ENCODE measurements at regions not wholly inside any gene's neighbourhood (a gene's known extent, or its start where the extent isn't known, plus 50 kb on each side); places are given as distances from the start of the nearest gene placed in this dataset.

- DNase-seq (ENCODE audit: low read depth in 1 of 2, low spot score in 1 of 2): no peak
- Histone ChIP-seq H3K27ac (replicated peaks) (no peak overlapping the region), H3K4me3 (replicated peaks; ENCODE audit: insufficient read depth, low read length) (no peak overlapping the region), H3K27me3 (ENCODE audit: insufficient read depth, poor library complexity, severe bottlenecking) (peaks cover 4% of the 10 kb centered on the region)
- no peak for TF ChIP-seq POLR2AphosphoS5 (IDR thresholded peaks at IDR 0.05; ENCODE audit: low read depth)
These were observed 175.7 kb downstream of the DHX15 start for GRCh38 chr4:24408640-24409039.

GRCh38 chr4:24405926-24406325 is 178.4 kb downstream of the DHX15 start:
- Histone ChIP-seq H3K27ac (replicated peaks) (no peak overlapping the region), H3K4me3 (replicated peaks; ENCODE audit: insufficient read depth, low read length) (no peak overlapping the region), H3K27me3 (ENCODE audit: insufficient read depth, poor library complexity, severe bottlenecking) (peaks cover 3% of the 10 kb centered on the region)
- TF ChIP-seq REST (IDR thresholded peaks at IDR 0.05; ENCODE audit: insufficient replicate concordance, low read depth): no peak
- no peak for TF ChIP-seq CTCF (IDR thresholded peaks at IDR 0.05; ENCODE audit: insufficient read depth, low read length)
- TF ChIP-seq SPI1 (IDR thresholded peaks at IDR 0.05; ENCODE audit: borderline replicate concordance, low read depth): no peak
- no peak for TF ChIP-seq GABPA (IDR thresholded peaks at IDR 0.05; ENCODE audit: low read depth)
- no peak for TF ChIP-seq POLR2AphosphoS5 (IDR thresholded peaks at IDR 0.05; ENCODE audit: low read depth)
- no peak for DNase-seq (ENCODE audit: low read depth in 1 of 2, low spot score in 1 of 2)

GRCh38 chr4:24405341-24405740 is 179.0 kb downstream of the DHX15 start:
- no peak for DNase-seq (ENCODE audit: low read depth in 1 of 2, low spot score in 1 of 2)
- no peak overlapping the region for H3K27ac ChIP-seq (replicated peaks)
- H3K27me3 ChIP-seq (ENCODE audit: insufficient read depth, poor library complexity, severe bottlenecking): no peaks in the 10 kb centered on the region

More at GRCh38 chr4:24405341-24405740, 179.0 kb downstream of the DHX15 start:
- TF ChIP-seq GABPA (IDR thresholded peaks at IDR 0.05; ENCODE audit: low read depth): no peak
- TF ChIP-seq SPI1 (IDR thresholded peaks at IDR 0.05; ENCODE audit: borderline replicate concordance, low read depth): no peak
- no peak for TF ChIP-seq POLR2AphosphoS5 (IDR thresholded peaks at IDR 0.05; ENCODE audit: low read depth)
- TF ChIP-seq CTCF (IDR thresholded peaks at IDR 0.05; ENCODE audit: insufficient read depth, low read length): no peak
- TF ChIP-seq REST (IDR thresholded peaks at IDR 0.05; ENCODE audit: insufficient replicate concordance, low read depth): no peak
- no peak overlapping the region for H3K4me3 ChIP-seq (replicated peaks; ENCODE audit: insufficient read depth, low read length)

Measured in HL-60 (cell line).